ENCODE measurements at regions not wholly inside any gene's neighbourhood (a gene's known extent, or its start where the extent isn't known, plus 50 kb on each side); places are given as distances from the start of the nearest gene placed in this dataset.

- TF ChIP-seq EP300 (IDR thresholded peaks at IDR 0.05) (no peak), CTCF (IDR thresholded peaks at IDR 0.05) (no peak), POLR2A (IDR thresholded peaks at IDR 0.05) (no peak)
These were observed 784.4 kb upstream of the ADGRL4 start for GRCh38 chr1:79790950-79791349.

All from sigmoid colon (tissue), 4 donors.